ENCODE measurements at regions not wholly inside any gene's neighbourhood (a gene's known extent, or its start where the extent isn't known, plus 50 kb on each side); places are given as distances from the start of the nearest gene placed in this dataset.

DNA sequence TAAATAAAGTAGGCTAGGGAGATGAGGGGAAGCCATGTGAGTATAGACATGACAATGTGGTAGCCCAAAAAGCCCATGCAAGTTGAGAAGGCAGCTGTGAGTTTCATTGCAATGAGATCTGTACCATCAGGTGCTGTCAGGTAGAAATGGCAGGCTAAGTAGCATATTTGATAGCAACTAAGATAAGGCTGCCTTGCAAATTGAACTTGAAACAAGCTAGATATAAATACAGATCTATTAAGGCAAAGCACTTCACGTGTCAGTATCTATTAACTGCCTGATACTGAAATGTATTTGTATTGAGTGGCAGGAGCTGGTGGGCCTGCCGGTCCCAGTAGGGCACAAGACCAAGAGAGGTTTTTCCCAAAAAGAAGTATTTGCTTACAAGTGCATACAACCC is 419.9 kb downstream of the TDRD15 start:
- no peak for FAIRE-seq

DNA sequence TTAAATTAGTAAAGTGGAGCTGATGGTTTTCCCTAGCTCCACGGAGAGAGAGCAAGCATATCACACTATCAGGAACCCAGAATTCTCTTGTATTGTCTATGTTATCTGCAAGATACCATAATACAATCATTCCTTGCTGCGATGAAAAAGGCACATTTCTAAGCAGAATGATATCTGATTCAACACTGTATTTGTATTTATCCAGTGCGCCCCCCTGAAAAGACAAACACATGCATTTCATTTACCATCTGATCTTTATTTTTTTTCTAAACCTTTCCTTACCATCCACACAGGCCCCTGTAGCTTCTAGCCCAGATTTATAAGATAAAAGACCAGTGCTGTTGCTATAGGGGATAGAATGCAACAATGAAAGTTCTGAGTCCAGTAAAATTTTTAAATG is 420.6 kb downstream of the TDRD15 start:
- FAIRE-seq = no peak

DNA sequence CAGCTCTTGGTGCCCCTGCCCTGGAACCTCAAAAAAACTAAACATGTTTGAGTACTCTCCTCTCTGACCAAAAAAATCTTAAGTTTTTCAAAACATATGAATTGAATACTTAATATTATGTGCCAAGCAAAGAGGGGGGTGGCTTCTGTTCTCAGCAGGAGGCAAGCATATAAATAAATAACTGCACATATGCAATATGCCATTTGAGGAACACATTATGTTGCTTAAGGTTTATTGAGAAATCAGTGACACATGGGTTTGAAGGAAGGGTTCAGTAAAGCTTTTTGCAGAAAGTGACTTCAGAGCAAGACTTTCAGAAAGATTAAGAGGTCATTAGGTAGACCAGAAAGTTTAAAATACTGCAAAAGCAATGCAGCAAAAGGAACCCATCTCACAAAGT is 429.2 kb downstream of the TDRD15 start:
- FAIRE-seq = no peak

DNA sequence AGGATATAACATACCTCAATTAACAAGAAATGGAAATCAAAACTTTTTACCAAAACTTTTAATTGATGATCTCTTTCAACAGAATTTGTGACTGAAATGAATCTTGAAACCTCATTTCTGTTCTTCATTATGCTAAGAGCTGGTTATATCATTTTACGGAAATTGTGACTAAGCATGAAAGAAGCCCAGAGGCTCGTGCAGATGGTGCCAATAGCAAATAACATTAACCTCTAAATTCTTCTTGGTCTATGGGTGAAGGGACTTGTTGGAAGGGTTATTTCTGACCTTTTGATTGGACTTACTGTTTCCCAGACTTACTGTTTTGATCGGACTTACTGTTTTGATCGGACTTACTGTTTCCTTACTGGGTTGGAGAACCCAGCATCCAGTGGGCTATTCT is 435.6 kb downstream of the TDRD15 start:
- no peak for FAIRE-seq

DNA sequence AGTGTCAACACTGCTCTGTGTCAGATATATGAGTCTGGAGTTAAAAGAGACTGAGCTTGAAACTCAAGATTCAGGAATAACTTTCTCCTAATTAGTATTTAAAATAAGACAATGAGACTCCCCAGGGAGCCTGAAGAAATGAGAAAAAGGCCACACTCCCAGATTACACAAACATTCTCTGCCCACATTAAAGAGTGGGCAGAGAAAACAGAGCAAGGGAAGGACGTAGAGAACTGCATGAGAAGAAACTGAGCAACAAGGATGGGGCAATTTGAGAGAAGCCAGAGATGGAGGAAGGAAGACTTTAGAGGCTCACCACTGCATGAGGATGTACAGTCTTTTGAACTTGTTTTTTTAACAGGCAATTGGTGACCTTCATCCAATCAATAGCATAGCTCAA is 438.2 kb downstream of the TDRD15 start:
- no peak for FAIRE-seq

DNA sequence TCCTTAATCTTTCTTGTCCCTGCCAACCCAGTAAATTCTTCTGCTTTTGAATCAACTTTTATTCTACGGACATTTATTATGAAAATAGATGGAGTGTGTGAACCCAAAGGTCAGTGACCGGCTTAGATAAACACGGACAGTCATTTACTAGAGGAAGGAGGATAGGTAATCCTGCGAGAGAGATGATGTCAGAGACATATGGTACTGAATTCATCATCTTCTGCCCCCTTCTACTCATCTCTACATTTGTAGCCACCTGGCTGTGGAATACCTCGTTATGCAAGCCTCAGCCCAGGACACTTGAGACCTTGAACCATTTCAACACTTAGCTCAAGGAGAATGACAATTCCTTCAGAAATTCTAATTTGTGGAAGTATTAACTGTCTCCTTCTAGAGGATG is 443.6 kb downstream of the TDRD15 start:
- FAIRE-seq = peak; percentile 73

DNA sequence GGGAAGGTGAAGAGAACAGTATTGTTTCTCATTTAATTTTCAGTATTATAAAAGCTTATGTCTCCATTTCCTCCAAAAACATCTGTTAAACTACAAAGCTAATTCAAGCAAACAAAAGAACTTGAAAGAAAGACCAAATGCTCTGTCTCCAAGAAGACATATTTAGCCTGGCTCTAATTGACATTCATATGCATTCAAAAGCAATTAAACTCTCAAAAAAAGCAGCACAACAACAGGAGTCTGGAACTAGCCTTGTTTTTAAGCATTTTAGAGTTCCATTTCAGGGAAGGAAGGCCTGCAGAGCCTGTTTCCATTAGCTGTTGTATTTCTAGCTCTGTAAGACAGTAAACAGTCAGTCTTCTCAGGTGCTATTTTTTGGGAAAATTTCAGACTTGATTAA is 447.9 kb downstream of the TDRD15 start:
- FAIRE-seq = no peak

DNA sequence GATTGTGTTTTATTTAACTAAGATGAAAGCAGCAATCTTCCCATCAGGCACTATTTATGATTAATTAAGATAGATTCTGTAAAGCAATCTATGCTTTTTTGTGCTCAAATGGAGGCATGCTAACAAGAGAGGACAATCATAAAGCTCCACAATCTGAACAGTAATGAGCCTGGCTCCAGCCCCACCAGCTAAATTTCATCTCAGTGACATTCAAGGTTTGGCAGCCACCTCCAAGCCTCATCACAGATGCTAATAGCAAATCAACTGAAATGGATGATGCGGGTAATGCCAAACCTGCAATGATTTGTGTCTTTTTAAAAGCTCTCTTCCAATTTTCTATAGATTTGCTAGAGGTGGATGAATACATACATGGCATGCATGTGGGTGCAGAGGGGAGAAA is 456.6 kb downstream of the TDRD15 start:
- FAIRE-seq = no peak

DNA sequence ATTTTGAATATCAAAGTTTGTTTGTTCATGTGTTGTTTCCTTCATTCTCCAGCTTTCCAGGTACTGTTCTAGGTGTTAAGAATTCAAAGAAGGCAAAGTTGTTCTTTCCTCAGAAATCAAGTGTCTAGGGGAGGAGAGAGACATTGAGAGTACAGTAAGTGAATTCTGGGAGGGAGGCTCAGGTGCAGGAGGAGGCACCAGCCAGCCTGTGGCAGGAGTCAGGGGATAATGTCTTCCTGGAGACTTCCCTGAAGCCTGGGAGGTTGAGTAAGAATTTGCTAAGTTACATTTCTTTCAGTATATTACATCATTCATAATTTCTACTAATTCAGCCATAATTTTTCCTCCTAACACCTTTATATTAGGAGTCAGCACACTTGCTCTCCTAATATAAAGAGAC is 462.1 kb downstream of the TDRD15 start:
- no peak for FAIRE-seq

DNA sequence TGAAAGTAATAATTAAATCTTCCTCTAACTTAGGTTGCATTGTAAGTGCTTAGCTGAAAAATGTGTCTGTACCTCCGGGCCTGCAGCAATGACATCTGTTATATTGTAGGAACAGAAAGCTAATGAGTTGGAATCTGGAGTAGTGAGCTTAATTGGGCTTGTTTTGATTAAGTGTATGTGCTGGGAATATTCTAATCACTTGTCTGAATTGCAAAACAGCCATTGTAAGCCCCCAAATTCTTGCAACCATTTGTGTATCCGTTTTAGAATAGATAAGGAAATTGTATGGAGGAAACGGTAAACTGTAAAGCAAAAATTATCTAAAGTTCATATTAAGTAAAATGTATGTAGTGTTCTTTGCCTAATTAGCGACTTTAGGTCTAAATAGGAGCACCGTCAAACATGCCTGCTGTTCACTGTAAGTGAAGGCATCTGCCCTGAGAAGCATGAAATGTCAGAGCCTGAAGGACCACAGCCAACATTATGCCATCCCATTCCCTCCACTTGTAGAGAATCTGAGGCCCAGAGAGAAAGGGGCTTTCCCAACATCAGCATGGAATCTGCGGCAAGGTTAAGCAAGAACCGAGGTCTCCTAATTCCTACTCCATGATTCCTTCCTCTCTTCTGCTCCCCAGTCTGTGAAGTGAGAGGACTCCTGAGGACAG is 466.4 kb downstream of the TDRD15 start:
- peak; percentile 33 for FAIRE-seq

DNA sequence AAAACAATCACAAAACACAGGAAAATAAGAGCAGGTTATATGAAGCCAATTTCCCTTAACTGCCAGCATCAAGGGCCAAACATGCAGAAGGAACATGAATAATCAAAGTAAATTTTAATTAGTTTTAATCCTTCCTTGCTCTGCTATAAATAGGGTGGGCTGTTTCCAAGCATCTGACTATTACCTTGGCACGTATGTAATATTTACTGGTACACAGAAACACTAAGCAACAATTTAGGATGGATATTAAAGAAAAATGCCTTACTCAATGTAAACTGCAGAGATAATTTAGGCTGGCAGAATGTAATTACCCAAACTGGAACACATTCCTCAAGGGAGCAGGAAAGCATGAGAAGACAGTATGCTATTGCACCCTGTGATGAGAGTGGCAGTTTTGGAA is 468.2 kb downstream of the TDRD15 start:
- no peak for FAIRE-seq

DNA sequence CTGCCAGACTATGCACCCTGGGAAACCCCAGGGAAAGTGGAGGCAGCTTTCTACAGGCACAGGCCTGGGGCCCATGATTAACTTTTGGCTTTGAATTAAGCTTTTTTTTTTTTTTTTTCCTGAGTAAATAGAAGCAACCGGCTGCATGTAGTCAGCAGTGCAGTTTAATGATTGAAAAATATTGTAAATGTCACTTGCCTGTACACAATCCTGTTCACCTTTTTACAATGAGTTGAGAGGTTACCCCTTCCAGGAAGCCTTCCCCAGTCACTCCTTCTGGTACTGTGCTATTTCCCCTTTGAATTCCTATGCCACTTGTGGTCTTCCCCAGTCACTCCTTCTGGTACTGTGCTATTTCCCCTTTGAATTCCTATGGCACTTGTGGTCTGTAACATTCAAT is 475.6 kb downstream of the TDRD15 start:
- no peak for FAIRE-seq

DNA sequence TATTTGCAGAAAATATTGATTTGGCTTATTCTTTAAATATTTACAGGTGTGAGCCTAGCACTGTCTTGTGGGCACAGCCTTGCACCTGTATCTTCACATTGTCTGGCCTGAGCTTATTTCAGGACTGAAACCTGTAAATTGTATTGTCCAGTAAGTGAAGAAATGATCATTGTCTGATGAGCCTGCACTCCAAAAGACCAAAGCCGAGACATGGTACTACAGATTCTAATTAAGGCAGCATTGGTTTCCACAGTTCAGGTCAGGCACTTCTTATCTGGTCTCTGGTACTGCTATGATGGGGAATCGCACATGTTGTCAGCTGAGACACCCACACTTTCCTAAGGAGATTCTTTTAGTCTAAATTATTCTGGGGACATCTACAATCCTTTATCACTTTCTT is 479.0 kb downstream of the TDRD15 start:
- FAIRE-seq = no peak

DNA sequence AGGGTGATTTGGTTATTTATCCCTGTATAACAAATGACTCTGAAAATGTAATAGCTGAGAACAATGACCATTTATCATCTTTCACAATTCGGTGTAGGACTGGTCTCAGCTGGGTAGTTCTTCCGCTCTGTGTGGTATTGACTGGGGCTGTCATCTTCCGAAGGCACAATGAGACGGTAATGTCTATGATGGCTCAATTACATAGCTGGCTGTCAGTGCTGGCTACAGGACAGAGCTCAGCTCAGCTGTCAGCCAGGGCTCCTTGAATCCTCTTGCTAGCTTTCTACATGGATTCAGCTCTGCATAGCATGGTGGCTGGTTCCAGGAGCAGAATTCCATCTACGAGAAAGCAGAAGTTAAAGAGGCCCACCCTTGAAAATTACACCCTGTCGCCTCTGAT is 483.8 kb downstream of the TDRD15 start:
- FAIRE-seq = no peak

DNA sequence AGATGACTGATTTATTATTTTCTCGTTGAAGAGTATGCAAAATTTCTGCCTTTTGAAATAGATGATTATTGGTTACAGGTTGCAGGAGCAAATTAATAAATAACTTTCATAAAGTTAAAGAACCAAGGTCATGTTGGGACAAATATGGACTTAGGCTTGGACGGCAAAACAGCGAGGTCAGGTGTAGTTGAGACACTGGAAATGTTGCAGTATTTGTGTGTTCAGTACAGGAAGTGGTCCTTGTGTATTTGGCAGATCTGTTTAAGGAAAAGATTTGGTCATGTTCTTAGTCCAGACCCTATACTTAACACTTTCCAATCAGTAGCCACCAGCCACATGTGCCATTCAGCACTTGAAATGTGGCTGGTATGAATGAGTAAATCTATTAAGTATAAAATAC is 486.5 kb downstream of the TDRD15 start:
- FAIRE-seq = no peak

DNA sequence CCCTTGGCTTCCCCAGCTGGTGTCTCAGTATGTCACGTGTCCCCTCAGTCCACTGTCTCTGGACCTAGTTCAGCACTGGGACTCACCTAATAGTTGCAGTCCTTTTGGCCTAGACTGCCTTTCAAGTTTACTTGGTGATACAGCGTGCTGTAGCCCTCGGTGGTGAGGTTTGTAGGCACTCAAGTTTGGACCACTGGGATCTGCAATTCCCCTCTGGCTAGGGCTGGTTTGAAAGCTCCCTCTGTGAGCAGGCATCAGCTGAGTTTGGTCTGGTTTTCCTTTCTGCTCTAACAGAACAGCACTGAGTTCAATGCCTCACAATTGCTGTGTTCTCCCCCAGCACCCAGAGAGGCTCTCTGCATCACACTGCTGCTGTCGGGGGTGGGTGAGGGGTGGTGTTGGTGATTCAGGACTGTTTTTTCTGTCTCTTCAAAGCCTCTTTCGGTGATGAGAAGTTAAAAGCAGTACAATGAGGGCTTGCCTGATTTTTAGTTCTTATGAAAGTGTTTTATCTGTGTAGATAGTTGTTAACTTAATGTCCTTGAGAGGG is 494.2 kb downstream of the TDRD15 start:
- FAIRE-seq = no peak

DNA sequence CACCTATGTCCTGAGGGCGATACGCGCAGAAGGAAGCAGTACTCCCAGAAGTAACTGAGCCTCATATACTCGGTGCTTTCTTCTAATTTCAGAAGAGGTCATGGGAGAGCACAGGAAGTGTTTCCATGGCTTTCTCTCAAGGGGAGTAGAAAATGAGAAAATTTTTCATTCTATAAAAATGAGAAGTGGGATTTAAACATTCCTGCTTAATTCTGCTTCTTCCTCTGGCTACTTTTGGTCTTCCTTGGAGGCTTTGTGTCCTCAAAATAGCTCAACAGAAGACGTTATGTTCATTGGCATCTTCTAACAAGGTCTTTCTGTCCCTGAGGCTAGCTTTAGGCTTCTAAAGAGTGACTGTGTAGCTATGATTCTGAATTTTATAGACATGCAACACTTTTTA is 497.0 kb downstream of the TDRD15 start:
- no peak for FAIRE-seq

DNA sequence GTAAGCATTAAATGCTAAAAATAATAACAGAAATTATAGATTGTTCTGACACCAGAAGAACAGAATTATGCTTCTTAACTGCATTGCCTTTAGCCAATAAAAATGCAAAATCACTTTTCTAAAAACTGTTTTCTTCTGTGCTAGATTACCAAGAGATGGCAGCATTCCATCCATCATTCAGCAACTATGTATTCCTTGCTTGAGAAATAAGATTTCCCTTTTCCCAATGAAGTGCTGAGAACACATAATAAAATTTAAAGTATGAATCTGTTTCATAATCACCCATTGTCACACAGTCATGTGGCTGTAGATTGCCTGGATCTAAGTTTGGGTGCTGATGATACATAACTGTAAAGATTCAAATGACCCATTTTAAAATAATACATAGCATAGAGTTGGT is 504.2 kb downstream of the TDRD15 start:
- no peak for FAIRE-seq

DNA sequence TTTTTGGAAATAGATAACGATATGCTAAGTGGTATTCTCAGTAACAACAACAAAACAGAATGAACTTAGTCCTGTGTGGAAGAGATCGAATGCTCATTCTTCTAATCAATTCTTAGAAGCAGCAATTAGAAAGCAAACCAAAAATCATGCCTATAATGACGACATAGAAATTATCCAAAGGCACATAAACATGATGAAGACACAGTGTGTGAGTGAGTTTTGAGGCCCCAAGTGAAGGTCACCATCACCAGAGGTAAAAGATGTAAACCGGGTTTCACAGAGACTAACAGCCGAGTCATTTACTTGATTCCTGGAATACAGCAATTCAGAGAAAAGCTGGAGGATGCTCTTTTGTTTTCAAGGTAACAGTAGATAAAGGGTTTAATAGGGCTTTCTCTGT is 509.2 kb downstream of the TDRD15 start:
- FAIRE-seq = no peak

DNA sequence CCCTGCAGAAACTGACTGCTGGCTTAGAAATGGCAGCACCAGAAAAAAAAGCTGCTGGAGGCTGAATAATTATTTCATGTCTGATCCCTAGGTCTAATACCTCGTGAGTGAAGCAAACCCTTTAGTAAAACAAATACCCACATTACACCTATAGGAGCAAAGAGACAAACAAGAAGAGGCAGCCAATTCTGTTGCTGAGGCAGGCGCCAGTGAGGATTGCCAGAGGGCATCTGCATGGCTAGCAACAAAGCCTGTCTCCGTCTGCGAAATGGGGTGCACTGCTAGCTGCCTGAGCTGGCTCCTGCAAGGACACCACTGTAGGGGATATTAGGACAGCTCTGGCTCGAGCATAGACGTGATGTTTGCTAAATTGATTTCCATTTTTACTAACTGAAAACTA is 509.7 kb downstream of the TDRD15 start:
- FAIRE-seq = no peak

DNA sequence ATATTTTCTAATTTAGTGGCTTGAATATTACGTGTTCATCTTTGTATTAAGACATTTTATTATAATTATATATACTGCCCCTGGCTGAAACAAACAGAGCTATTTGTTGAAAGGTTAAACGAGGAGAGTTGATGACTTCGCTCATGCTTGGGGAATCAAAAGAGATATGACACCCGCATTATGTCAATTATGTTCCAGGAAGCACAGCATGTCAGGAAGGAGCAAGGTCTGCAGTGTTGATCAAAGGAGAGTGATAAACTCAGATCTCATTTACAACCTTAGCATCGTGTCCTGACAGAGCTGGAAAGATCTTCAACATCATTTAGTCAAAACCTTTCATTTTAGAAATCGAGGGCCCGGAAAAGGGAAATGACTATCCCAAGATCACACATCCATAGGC is 510.1 kb downstream of the TDRD15 start:
- FAIRE-seq = no peak

DNA sequence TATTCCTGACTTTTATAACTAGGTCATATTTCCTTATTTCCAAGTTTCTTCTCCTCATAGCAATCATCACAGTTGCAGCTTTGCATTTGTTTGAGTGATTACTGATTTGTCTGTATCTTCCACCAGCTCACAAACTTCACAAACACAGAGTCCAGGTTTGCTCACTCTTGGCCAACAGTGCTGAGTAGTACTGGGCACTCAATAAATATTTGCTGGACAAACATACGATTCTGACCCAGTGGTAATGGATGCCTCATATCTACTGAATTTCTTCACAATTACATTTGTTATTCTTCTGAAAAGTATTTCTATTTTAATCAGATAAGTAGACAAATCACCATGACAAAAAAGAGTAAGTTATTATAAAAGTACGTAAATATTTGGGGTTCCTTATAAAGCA is 516.3 kb downstream of the TDRD15 start:
- FAIRE-seq = peak; percentile 85

DNA sequence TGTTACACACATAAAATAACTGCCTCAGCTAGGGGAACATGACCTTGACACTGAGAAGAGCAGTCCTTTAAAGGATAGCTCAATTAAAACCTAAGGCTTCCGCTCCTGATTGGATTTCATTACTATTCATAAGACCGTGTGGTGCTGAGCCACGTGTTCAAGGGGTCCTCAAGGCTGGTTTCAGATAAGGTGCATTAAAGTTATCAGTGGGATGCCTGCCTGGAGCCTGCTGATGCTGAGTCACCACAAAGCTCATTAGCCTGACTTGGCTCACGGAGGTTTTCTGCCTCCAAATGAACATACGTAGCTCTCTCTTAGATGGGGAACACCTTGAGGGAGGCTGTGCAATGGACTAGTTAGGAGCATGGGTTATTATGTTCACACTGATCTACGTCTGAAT is 518.9 kb downstream of the TDRD15 start:
- no peak for FAIRE-seq

DNA sequence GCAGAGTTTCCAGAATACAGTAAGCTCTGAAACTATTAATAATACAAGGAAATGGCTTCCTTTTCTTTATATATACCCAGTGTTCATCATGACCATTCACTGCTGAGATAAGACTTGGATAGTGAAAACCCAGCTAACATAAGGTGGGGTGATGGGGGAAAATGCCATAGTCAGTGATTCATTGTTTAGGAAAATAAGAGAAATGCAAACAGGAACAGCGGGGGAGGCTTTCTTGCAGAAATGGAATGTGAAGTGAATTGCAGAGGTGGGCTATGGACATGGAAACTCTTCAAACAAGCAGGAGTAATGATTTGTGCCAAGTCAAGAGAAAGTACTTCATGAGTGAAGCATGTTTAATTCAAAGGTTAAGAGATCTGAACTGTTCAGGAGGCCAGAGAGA is 519.4 kb downstream of the TDRD15 start:
- no peak for FAIRE-seq

DNA sequence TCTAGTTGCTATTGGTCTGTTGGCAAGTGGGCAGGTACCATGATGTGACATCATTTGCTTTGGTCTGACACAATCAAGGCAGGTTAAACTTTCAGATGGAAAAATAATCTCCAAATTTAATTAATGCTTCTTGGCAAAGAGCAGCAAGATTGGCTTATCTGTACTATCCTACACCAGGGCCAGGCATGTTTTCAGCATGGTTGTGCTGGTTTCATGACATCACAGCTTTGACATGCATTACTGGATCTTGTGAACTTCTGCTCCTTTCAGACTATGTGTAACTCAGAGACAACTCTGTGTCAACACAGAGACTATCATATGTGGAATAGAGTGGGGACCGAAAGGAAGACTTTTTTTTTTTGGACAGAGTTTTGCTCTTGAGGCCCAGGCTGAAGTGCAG is 520.5 kb downstream of the TDRD15 start:
- FAIRE-seq = no peak

DNA sequence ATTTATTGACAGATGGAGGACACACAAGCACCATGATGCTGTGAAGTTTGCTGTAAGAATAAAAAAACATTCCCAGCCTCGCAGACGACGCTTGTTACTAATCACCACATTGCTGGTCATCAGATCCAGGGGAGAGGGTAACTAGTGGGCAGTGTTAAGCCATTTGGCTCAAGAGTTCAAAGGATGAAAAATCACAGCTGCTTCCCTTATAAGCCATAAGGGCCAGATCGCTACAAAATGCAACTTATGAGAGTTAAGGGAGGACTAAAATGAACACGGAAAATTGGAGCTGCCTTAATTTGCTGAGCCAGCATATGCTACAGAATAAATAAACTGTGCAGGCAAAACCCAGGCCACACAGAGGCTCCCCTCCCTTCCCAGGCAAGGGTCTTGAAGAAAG is 522.6 kb downstream of the TDRD15 start:
- FAIRE-seq = no peak
